ENCODE measurements at regions not wholly inside any gene's neighbourhood (a gene's known extent, or its start where the extent isn't known, plus 50 kb on each side); places are given as distances from the start of the nearest gene placed in this dataset.
"Not testable (repeated sequence)": the region's sequence is repeated elsewhere in the genome, so short reads cannot be mapped to it uniquely, and the experiment has no call there.

- TF ChIP-seq POLR2A (IDR thresholded peaks at IDR 0.05), result no peak
- TF ChIP-seq, protein P1, sequence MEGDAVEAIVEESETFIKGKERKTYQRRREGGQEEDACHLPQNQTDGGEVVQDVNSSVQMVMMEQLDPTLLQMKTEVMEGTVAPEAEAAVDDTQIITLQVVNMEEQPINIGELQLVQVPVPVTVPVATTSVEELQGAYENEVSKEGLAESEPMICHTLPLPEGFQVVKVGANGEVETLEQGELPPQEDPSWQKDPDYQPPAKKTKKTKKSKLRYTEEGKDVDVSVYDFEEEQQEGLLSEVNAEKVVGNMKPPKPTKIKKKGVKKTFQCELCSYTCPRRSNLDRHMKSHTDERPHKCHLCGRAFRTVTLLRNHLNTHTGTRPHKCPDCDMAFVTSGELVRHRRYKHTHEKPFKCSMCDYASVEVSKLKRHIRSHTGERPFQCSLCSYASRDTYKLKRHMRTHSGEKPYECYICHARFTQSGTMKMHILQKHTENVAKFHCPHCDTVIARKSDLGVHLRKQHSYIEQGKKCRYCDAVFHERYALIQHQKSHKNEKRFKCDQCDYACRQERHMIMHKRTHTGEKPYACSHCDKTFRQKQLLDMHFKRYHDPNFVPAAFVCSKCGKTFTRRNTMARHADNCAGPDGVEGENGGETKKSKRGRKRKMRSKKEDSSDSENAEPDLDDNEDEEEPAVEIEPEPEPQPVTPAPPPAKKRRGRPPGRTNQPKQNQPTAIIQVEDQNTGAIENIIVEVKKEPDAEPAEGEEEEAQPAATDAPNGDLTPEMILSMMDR (IDR thresholded peaks at IDR 0.05), result no peak
- DNase-seq, result no peak
- WGBS, 2 donors, result 56 to 80% methylated on average over 3 of the region's 3 CpGs
These were observed 951.1 kb upstream of the ZNF722 start for GRCh38 chr7:63047546-63047945.

GRCh38 chr7:63054191-63054661, 944.4 kb upstream of the ZNF722 start:
- WGBS, 2 donors, result 41 to 60% methylated on average over 18 to 32 of the region's 45 CpGs

More at GRCh38 chr7:63047546-63047945, 951.1 kb upstream of the ZNF722 start:
- intact Hi-C loops (cut with DNase I), result no loop called here
- Histone ChIP-seq H3K27ac (no peak overlapping the region), H3K4me1 (no peaks in the 10 kb centered on the region), H3K36me3 (no peaks in the 10 kb centered on the region), H3K27me3 (no peaks in the 10 kb centered on the region), H3K9me3 (no peaks in the 10 kb centered on the region), H3K4me3 (replicated peaks in 1 of 3) (no peak overlapping the region)

GRCh38 chr7:63057265-63057664, 941.4 kb upstream of the ZNF722 start:
- Histone ChIP-seq H3K9me3 (no peaks in the 10 kb centered on the region), H3K27me3 (no peaks in the 10 kb centered on the region), H3K27ac (no peak overlapping the region), H3K4me1 (no peaks in the 10 kb centered on the region), H3K36me3 (no peaks in the 10 kb centered on the region), H3K4me3 (replicated peaks in 1 of 3) (no peak overlapping the region)
- WGBS, 2 donors, result 84 to 96% methylated on average over 5 of the region's 5 CpGs
- TF ChIP-seq, protein P1 (IDR thresholded peaks at IDR 0.05), result no peak
- TF ChIP-seq POLR2A (IDR thresholded peaks at IDR 0.05), result no peak
- DNase-seq, result no peak
- intact Hi-C loops (cut with DNase I), result no loop called here

More at GRCh38 chr7:63054191-63054661, 944.4 kb upstream of the ZNF722 start:
- no peaks in the 10 kb centered on the region for H3K36me3 ChIP-seq
- DNase-seq, result no peak
- H3K27me3 ChIP-seq, result no peaks in the 10 kb centered on the region
- no peak overlapping the region for H3K27ac ChIP-seq
- no peak for TF ChIP-seq POLR2A (IDR thresholded peaks at IDR 0.05)
- TF ChIP-seq, protein P1 (IDR thresholded peaks at IDR 0.05), result no peak
- intact Hi-C loops (cut with DNase I), result no loop called here
- no peak overlapping the region for H3K4me3 ChIP-seq (replicated peaks in 1 of 3)
- H3K4me1 ChIP-seq, result no peaks in the 10 kb centered on the region
- H3K9me3 ChIP-seq, result no peaks in the 10 kb centered on the region

DNA sequence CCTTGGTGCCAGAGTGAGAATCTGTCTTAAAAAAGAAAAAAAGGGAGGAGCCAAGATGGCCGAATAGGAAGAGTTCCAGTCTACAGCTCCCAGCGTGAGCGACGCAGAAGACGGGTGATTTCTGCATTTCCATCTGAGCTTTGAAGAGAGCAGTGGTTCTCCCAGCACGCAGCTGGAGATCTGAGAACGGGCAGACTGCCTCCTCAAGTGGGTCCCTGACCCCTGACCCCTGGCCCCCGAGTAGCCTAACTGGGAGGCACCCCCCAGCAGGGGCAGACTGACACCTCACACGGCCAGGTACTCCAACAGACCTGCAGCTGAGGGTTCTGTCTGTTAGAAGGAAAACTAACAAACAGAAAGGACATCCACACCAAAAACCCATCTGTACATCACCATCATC, 937.9 kb upstream of the ZNF722 start:
- 64 to 77% methylated on average over 8 to 9 of the region's 9 CpGs for WGBS, 2 donors
- H3K4me1 ChIP-seq; H3K4me3 ChIP-seq (replicated peaks in 1 of 3); H3K27me3 ChIP-seq; H3K27ac ChIP-seq; DNase-seq; intact Hi-C loops (cut with DNase I); H3K9me3 ChIP-seq; H3K36me3 ChIP-seq: not testable (repeated sequence)

GRCh38 chr7:63065684-63066083, 933.0 kb upstream of the ZNF722 start:
- Histone ChIP-seq H3K27ac (no peak overlapping the region), H3K4me1 (no peaks in the 10 kb centered on the region), H3K4me3 (replicated peaks in 1 of 3) (no peak overlapping the region), H3K36me3 (no peaks in the 10 kb centered on the region), H3K9me3 (no peaks in the 10 kb centered on the region), H3K27me3 (no peaks in the 10 kb centered on the region)
- intact Hi-C loops (cut with DNase I), result no loop called here
- DNase-seq, result no peak
- TF ChIP-seq POLR2A (IDR thresholded peaks at IDR 0.05), result no peak
- TF ChIP-seq, protein P1 (IDR thresholded peaks at IDR 0.05), result no peak
- WGBS, 2 donors, result 51 to 59% methylated on average over 2 of the region's 2 CpGs

- H3K27me3 ChIP-seq; H3K4me1 ChIP-seq; H3K4me3 ChIP-seq (replicated peaks in 1 of 3); H3K9me3 ChIP-seq; DNase-seq; H3K36me3 ChIP-seq; intact Hi-C loops (cut with DNase I); H3K27ac ChIP-seq: not testable (repeated sequence)
- 48 to 52% methylated on average over 4 of the region's 4 CpGs for WGBS, 2 donors
These were observed 932.4 kb upstream of the ZNF722 start for GRCh38 chr7:63066235-63066634.
